ENCODE measurements at regions not wholly inside any gene's neighbourhood (a gene's known extent, or its start where the extent isn't known, plus 50 kb on each side); places are given as distances from the start of the nearest gene placed in this dataset.
A peak's percentile ranks its signal among the peaks of the same experiment; 100 is the strongest.

DNA sequence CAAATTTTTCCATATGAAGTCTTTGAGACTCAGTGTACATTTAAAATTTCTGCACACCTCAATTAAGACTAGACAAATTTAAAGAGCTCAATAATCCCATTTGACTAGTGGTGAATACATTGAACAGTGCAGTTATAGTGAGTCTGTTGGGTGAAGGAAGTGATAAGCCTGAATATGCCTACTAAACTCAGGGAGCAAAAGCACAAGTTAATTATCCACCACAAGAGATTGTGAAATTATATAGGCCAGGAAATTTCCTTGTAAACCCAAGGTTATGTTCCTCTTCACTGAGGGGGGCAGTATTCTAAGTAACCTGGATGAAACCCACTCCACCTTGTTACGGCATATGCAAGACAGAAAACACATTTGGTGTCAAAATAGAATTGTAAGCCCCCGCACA is 612.9 kb upstream of the DAB2 start:
- no peaks in the 10 kb centered on the region for H3K36me3 ChIP-seq (replicated peaks; ENCODE audit: low read depth, low read length)
- H3K4me2 ChIP-seq (ENCODE audit: low read length) = no peak overlapping the region
- H3K79me2 ChIP-seq (ENCODE audit: low read length) = no peaks in the 10 kb centered on the region
- no peaks in the 10 kb centered on the region for H3K9me3 ChIP-seq (ENCODE audit: insufficient read depth, low read length)
- H3K4me1 ChIP-seq (ENCODE audit: low read length) = peaks cover 12% of the 10 kb centered on the region
- H3K27ac ChIP-seq (ENCODE audit: low read length) = no peak overlapping the region
- H3K27me3 ChIP-seq (ENCODE audit: low read depth, low read length) = no peaks in the 10 kb centered on the region
- no peaks in the 10 kb centered on the region for H4K20me1 ChIP-seq (ENCODE audit: insufficient read depth, low read length)
- TF ChIP-seq CTCF (IDR thresholded peaks at IDR 0.05; ENCODE audit: low read depth, low read length) (no peak), EZH2phosphoT487 (IDR thresholded peaks at IDR 0.05; ENCODE audit: low read depth) (no peak)
- no peak overlapping the region for H3K4me3 ChIP-seq (ENCODE audit: low read length)
- H3K9ac ChIP-seq (ENCODE audit: low read length) = no peak overlapping the region
- no peak overlapping the region for H2AFZ ChIP-seq (ENCODE audit: low read depth, low read length)

- Histone ChIP-seq H3K4me1 (ENCODE audit: low read length) (peaks cover 13% of the 10 kb centered on the region), H3K27me3 (ENCODE audit: low read depth, low read length) (no peaks in the 10 kb centered on the region), H3K4me3 (ENCODE audit: low read length) (no peak overlapping the region), H3K36me3 (replicated peaks; ENCODE audit: low read depth, low read length) (no peaks in the 10 kb centered on the region), H3K27ac (ENCODE audit: low read length) (no peak overlapping the region), H2AFZ (ENCODE audit: low read depth, low read length) (no peak overlapping the region), H3K9ac (ENCODE audit: low read length) (no peak overlapping the region), H4K20me1 (ENCODE audit: insufficient read depth, low read length) (no peaks in the 10 kb centered on the region), H3K79me2 (ENCODE audit: low read length) (no peaks in the 10 kb centered on the region), H3K4me2 (ENCODE audit: low read length) (no peak overlapping the region), H3K9me3 (ENCODE audit: insufficient read depth, low read length) (no peaks in the 10 kb centered on the region)
- TF ChIP-seq CTCF (IDR thresholded peaks at IDR 0.05; ENCODE audit: low read depth, low read length) = no peak
- no peak for TF ChIP-seq EZH2phosphoT487 (IDR thresholded peaks at IDR 0.05; ENCODE audit: low read depth)
Measured at GRCh38 chr5:40034441-40034840, 609.7 kb upstream of the DAB2 start.

- TF ChIP-seq EZH2phosphoT487 (IDR thresholded peaks at IDR 0.05; ENCODE audit: low read depth) (no peak), CTCF (IDR thresholded peaks at IDR 0.05; ENCODE audit: low read depth, low read length) (no peak)
- H3K79me2 ChIP-seq (ENCODE audit: low read length) = no peaks in the 10 kb centered on the region
- no peak overlapping the region for H3K4me3 ChIP-seq (ENCODE audit: low read length)
- no peaks in the 10 kb centered on the region for H3K36me3 ChIP-seq (replicated peaks; ENCODE audit: low read depth, low read length)
- peak overlapping the region; percentile 35 for H3K4me2 ChIP-seq (ENCODE audit: low read length)
- no peak overlapping the region for H3K9ac ChIP-seq (ENCODE audit: low read length)
- H3K4me1 ChIP-seq (ENCODE audit: low read length) = peaks cover 13% of the 10 kb centered on the region
- no peaks in the 10 kb centered on the region for H3K9me3 ChIP-seq (ENCODE audit: insufficient read depth, low read length)
- no peak overlapping the region for H2AFZ ChIP-seq (ENCODE audit: low read depth, low read length)
- no peaks in the 10 kb centered on the region for H4K20me1 ChIP-seq (ENCODE audit: insufficient read depth, low read length)
- 0 out of 2 replicates have a peak overlapping the region, but pooled peaks have one; percentile 39 for H3K27ac ChIP-seq (ENCODE audit: low read length)
- no peaks in the 10 kb centered on the region for H3K27me3 ChIP-seq (ENCODE audit: low read depth, low read length)
Measured at GRCh38 chr5:40033411-40033810, 608.6 kb upstream of the DAB2 start.

- no peak overlapping the region for H3K9ac ChIP-seq (ENCODE audit: low read length)
- H3K36me3 ChIP-seq (replicated peaks; ENCODE audit: low read depth, low read length) = no peaks in the 10 kb centered on the region
- H3K79me2 ChIP-seq (ENCODE audit: low read length) = no peaks in the 10 kb centered on the region
- H3K27me3 ChIP-seq (ENCODE audit: low read depth, low read length) = no peaks in the 10 kb centered on the region
- no peak overlapping the region for H3K4me3 ChIP-seq (ENCODE audit: low read length)
- H3K27ac ChIP-seq (ENCODE audit: low read length) = no peak overlapping the region
- TF ChIP-seq EZH2phosphoT487 (IDR thresholded peaks at IDR 0.05; ENCODE audit: low read depth) = no peak
- TF ChIP-seq CTCF (IDR thresholded peaks at IDR 0.05; ENCODE audit: low read depth, low read length) = no peak
- H3K4me1 ChIP-seq (ENCODE audit: low read length) = peaks cover 13% of the 10 kb centered on the region
- H4K20me1 ChIP-seq (ENCODE audit: insufficient read depth, low read length) = no peaks in the 10 kb centered on the region
- H3K4me2 ChIP-seq (ENCODE audit: low read length) = peak overlapping the region; percentile 35
- H2AFZ ChIP-seq (ENCODE audit: low read depth, low read length) = no peak overlapping the region
- H3K9me3 ChIP-seq (ENCODE audit: insufficient read depth, low read length) = no peaks in the 10 kb centered on the region
Measured at GRCh38 chr5:40033009-40033408, 608.2 kb upstream of the DAB2 start.

Measured in OCI-LY3 (cell line).